Neural crest cell (in vitro differentiated cells): ENCODE measurements at regions not wholly inside any gene's neighbourhood (a gene's known extent, or its start where the extent isn't known, plus 50 kb on each side); places are given as distances from the start of the nearest gene placed in this dataset.

Source experiments
- DNase-seq: peaks from one replicate; pipeline ENCODE4 v3.0.0; 2021; ENCODE audit warnings: low read depth, mixed read lengths, low spot score
- H3K27ac Mint-ChIP-seq: one replicate; pipeline ENCODE4 v1.8.0; 2021; ENCODE audit warnings: mild to moderate bottlenecking, mixed read lengths; ENCODE audit not compliant: unreplicated experiment
- H3K27me3 Mint-ChIP-seq: 2 replicates; pipeline ENCODE4 v1.8.0; 2021; ENCODE audit warnings: low read depth, mild to moderate bottlenecking, mixed read lengths
- H3K36me3 Mint-ChIP-seq: 2 replicates; pipeline ENCODE4 v1.8.0; 2021; ENCODE audit warnings: low read depth, mild to moderate bottlenecking, mixed read lengths
- H3K4me1 Mint-ChIP-seq: 2 replicates; pipeline ENCODE4 v1.8.0; 2021; ENCODE audit warnings: mixed read lengths
- H3K4me3 Mint-ChIP-seq: one replicate; pipeline ENCODE4 v1.8.0; 2021; ENCODE audit warnings: mild to moderate bottlenecking, mixed read lengths
- H3K9me3 Mint-ChIP-seq: 2 replicates; pipeline ENCODE4 v1.8.0; 2021; ENCODE audit warnings: mixed read lengths
- CTCF ChIP-seq: fragments of 200-600 bp; sonication (generic); conservative IDR thresholded peaks from 2 replicates; pipeline ENCODE4 v1.5.0; 2021; ENCODE audit warnings: antibody characterized with exemption, mild to moderate bottlenecking

- no peaks in the 10 kb centered on the region for H3K27me3 Mint-ChIP-seq
- no peak for TF ChIP-seq CTCF
- H3K27ac Mint-ChIP-seq = no peak overlapping the region
- H3K4me3 Mint-ChIP-seq = no peak overlapping the region
- peaks cover 3% of the 10 kb centered on the region for H3K9me3 Mint-ChIP-seq
- H3K36me3 Mint-ChIP-seq = no peaks in the 10 kb centered on the region
- no peak for DNase-seq
- H3K4me1 Mint-ChIP-seq = peaks cover 4% of the 10 kb centered on the region
Observed at GRCh38 chr7:46407125-46407524, 486.1 kb upstream of the IGFBP3 start.

GRCh38 chr7:46397591-46397990 lies 476.5 kb upstream of the IGFBP3 start:
- H3K27ac Mint-ChIP-seq = no peak overlapping the region
- no peaks in the 10 kb centered on the region for H3K4me1 Mint-ChIP-seq
- no peak for DNase-seq
- peaks cover 2% of the 10 kb centered on the region for H3K9me3 Mint-ChIP-seq
- peaks cover 3% of the 10 kb centered on the region for H3K36me3 Mint-ChIP-seq
- TF ChIP-seq CTCF = no peak
- no peak overlapping the region for H3K4me3 Mint-ChIP-seq
- peaks cover 3% of the 10 kb centered on the region for H3K27me3 Mint-ChIP-seq

- no peaks in the 10 kb centered on the region for H3K9me3 Mint-ChIP-seq
Observed at GRCh38 chr7:46396481-46396880, 475.4 kb upstream of the IGFBP3 start.

GRCh38 chr7:46393142-46393541 lies 472.1 kb upstream of the IGFBP3 start:
- Mint-ChIP-seq H3K9me3 (peaks cover 3% of the 10 kb centered on the region), H3K4me3 (no peak overlapping the region), H3K4me1 (peaks cover 7% of the 10 kb centered on the region), H3K27ac (no peak overlapping the region), H3K27me3 (peaks cover 3% of the 10 kb centered on the region), H3K36me3 (no peaks in the 10 kb centered on the region)
- no peak for TF ChIP-seq CTCF
- DNase-seq = no peak

More at GRCh38 chr7:46396481-46396880, 475.4 kb upstream of the IGFBP3 start:
- no peak overlapping the region for H3K4me3 Mint-ChIP-seq
- H3K4me1 Mint-ChIP-seq = peaks cover 4% of the 10 kb centered on the region
- no peak overlapping the region for H3K27ac Mint-ChIP-seq
- peaks cover 3% of the 10 kb centered on the region for H3K27me3 Mint-ChIP-seq
- H3K36me3 Mint-ChIP-seq = peaks cover 3% of the 10 kb centered on the region
- no peak for DNase-seq
- TF ChIP-seq CTCF = no peak

GRCh38 chr7:46391231-46392201 lies 470.4 kb upstream of the IGFBP3 start:
- peaks cover 3% of the 10 kb centered on the region for H3K9me3 Mint-ChIP-seq
- H3K4me1 Mint-ChIP-seq = peaks cover 7% of the 10 kb centered on the region
- no peak for DNase-seq
- no peaks in the 10 kb centered on the region for H3K36me3 Mint-ChIP-seq
- H3K27ac Mint-ChIP-seq = no peak overlapping the region
- no peak for TF ChIP-seq CTCF
- H3K4me3 Mint-ChIP-seq = no peak overlapping the region
- no peaks in the 10 kb centered on the region for H3K27me3 Mint-ChIP-seq
